Left ventricle myocardium inferior (tissue), 1 donor: ENCODE measurements at regions not wholly inside any gene's neighbourhood (a gene's known extent, or its start where the extent isn't known, plus 50 kb on each side); places are given as distances from the start of the nearest gene placed in this dataset.
"Not testable (repeated sequence)": the region's sequence is repeated elsewhere in the genome, so short reads cannot be mapped to it uniquely, and the experiment has no call there.

ENCODE experiments used
- DNase-seq: peaks from one replicate; pipeline ENCODE4 v3.0.0-alpha.2; 2020
- H3K27ac ChIP-seq: fragments of 200-600 bp; replicated peaks from 2 replicates; pipeline ENCODE4 v1.8.0; 2021
- H3K27me3 ChIP-seq: fragments of 200-600 bp; 2 replicates; pipeline ENCODE4 v1.8.0; 2021; ENCODE audit warnings: low read depth
- H3K36me3 ChIP-seq: fragments of 200-600 bp; 2 replicates; pipeline ENCODE4 v1.8.0; 2021
- H3K4me1 ChIP-seq: fragments of 200-600 bp; 2 replicates; pipeline ENCODE4 v1.8.0; 2021
- H3K4me3 ChIP-seq: fragments of 200-600 bp; 2 replicates; pipeline ENCODE4 v1.8.0; 2021; ENCODE audit warnings: mild to moderate bottlenecking, moderate library complexity
- H3K9me3 ChIP-seq: fragments of 200-600 bp; replicated peaks from 2 replicates; pipeline ENCODE4 v1.8.0; 2021
- CTCF ChIP-seq: fragments of 200-600 bp; IDR thresholded peaks from 2 replicates; pipeline ENCODE4 v1.8.0; 2021; ENCODE audit warnings: antibody characterized with exemption, mild to moderate bottlenecking, borderline replicate concordance
- intact Hi-C: fragments of 100-400 bp; cut with micrococcal nuclease; formaldehyde crosslinking; loops from one replicate; pipeline ENCODE4 v1.11.0; 2022
- donor health status: DM: no; HTN: yes; CAD: no; lungs with severe emphysema.

GRCh38 chr6:16995511-16996250 lies 106.2 kb upstream of the STMND1 start:
- Histone ChIP-seq H3K4me3 (no peak overlapping the region), H3K4me1 (no peaks in the 10 kb centered on the region), H3K27me3 (no peaks in the 10 kb centered on the region), H3K27ac (no peak overlapping the region), H3K9me3 (no peaks in the 10 kb centered on the region), H3K36me3 (no peaks in the 10 kb centered on the region)
- DNase-seq, result no peak
- TF ChIP-seq CTCF, result no peak
- intact Hi-C loops, result no loop called here

- H3K36me3 ChIP-seq, result no peaks in the 10 kb centered on the region
- no peaks in the 10 kb centered on the region for H3K4me1 ChIP-seq
- H3K9me3 ChIP-seq, result peaks cover 10% of the 10 kb centered on the region
- H3K27me3 ChIP-seq, result no peaks in the 10 kb centered on the region
- no peak for TF ChIP-seq CTCF
- no peak overlapping the region for H3K27ac ChIP-seq
- DNase-seq, result no peak
- no peak overlapping the region for H3K4me3 ChIP-seq
- intact Hi-C loops, result no loop called here
Measured at GRCh38 chr6:16993396-16993795, 108.5 kb upstream of the STMND1 start.

GRCh38 chr6:16991981-16992629 lies 109.7 kb upstream of the STMND1 start:
- intact Hi-C loops, result no loop called here
- no peak for DNase-seq
- no peaks in the 10 kb centered on the region for H3K27me3 ChIP-seq
- no peaks in the 10 kb centered on the region for H3K36me3 ChIP-seq
- H3K9me3 ChIP-seq, result peaks cover 14% of the 10 kb centered on the region
- H3K4me3 ChIP-seq, result no peak overlapping the region
- TF ChIP-seq CTCF, result no peak
- H3K4me1 ChIP-seq, result no peaks in the 10 kb centered on the region
- H3K27ac ChIP-seq, result no peak overlapping the region

GRCh38 chr6:16989976-16990375 lies 111.9 kb upstream of the STMND1 start:
- intact Hi-C loops, H3K27me3 ChIP-seq, H3K36me3 ChIP-seq, H3K4me1 ChIP-seq, H3K27ac ChIP-seq, H3K4me3 ChIP-seq, DNase-seq: not testable (repeated sequence)
- H3K9me3 ChIP-seq, result peaks cover 14% of the 10 kb centered on the region

GRCh38 chr6:16989382-16989781 lies 112.5 kb upstream of the STMND1 start:
- no peaks in the 10 kb centered on the region for H3K27me3 ChIP-seq
- no peak overlapping the region for H3K27ac ChIP-seq
- intact Hi-C loops, result no loop called here
- no peaks in the 10 kb centered on the region for H3K36me3 ChIP-seq
- H3K4me1 ChIP-seq, result peaks cover 10% of the 10 kb centered on the region
- DNase-seq, result no peak
- peaks cover 14% of the 10 kb centered on the region for H3K9me3 ChIP-seq
- TF ChIP-seq CTCF, result no peak
- no peak overlapping the region for H3K4me3 ChIP-seq

GRCh38 chr6:16987996-16988395 lies 113.9 kb upstream of the STMND1 start:
- Histone ChIP-seq H3K9me3 (peaks cover 14% of the 10 kb centered on the region), H3K27ac (no peak overlapping the region), H3K4me1 (peaks cover 10% of the 10 kb centered on the region), H3K36me3 (no peaks in the 10 kb centered on the region), H3K27me3 (no peaks in the 10 kb centered on the region), H3K4me3 (no peak overlapping the region)
- DNase-seq, result no peak
- no peak for TF ChIP-seq CTCF
- intact Hi-C loops, result no loop called here
